GM13976 (cell line): ENCODE measurements at regions not wholly inside any gene's neighbourhood (a gene's known extent, or its start where the extent isn't known, plus 50 kb on each side); places are given as distances from the start of the nearest gene placed in this dataset.

Experiments used
- DNase-seq: peaks from one replicate; pipeline ENCODE4 v3.0.0; 2012; ENCODE audit warnings: low spot score
- in situ Hi-C: fragments of 300-500 bp; cut with MboI; formaldehyde crosslinking; loops from one replicate; pipeline ENCODE4 v1.12.0; 2022; ENCODE audit warnings: low sequenced_read_pairs, mixed read lengths, inconsistent platforms; ENCODE audit not compliant: unreplicated experiment
- TF ChIP-seq, protein P1 (sequence below): IDR thresholded peaks from 2 replicates; pipeline ENCODE4 v1.5.1; 2012; ENCODE audit warnings: borderline replicate concordance, mild to moderate bottlenecking; ENCODE audit not compliant: insufficient read depth; ENCODE audit errors: extremely low read depth, missing control alignments, control extremely low read depth

GRCh38 chr12:115149685-115150378 lies 465.9 kb upstream of the TBX3 start:
- TF ChIP-seq, protein P1, sequence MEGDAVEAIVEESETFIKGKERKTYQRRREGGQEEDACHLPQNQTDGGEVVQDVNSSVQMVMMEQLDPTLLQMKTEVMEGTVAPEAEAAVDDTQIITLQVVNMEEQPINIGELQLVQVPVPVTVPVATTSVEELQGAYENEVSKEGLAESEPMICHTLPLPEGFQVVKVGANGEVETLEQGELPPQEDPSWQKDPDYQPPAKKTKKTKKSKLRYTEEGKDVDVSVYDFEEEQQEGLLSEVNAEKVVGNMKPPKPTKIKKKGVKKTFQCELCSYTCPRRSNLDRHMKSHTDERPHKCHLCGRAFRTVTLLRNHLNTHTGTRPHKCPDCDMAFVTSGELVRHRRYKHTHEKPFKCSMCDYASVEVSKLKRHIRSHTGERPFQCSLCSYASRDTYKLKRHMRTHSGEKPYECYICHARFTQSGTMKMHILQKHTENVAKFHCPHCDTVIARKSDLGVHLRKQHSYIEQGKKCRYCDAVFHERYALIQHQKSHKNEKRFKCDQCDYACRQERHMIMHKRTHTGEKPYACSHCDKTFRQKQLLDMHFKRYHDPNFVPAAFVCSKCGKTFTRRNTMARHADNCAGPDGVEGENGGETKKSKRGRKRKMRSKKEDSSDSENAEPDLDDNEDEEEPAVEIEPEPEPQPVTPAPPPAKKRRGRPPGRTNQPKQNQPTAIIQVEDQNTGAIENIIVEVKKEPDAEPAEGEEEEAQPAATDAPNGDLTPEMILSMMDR, result no peak
- DNase-seq, result no peak
- in situ Hi-C loops, result no loop called here

- DNase-seq, result no peak
- in situ Hi-C loops, result no loop called here
- TF ChIP-seq, protein P1, result no peak
Measured at GRCh38 chr12:115149279-115149678, 465.3 kb upstream of the TBX3 start.

DNA sequence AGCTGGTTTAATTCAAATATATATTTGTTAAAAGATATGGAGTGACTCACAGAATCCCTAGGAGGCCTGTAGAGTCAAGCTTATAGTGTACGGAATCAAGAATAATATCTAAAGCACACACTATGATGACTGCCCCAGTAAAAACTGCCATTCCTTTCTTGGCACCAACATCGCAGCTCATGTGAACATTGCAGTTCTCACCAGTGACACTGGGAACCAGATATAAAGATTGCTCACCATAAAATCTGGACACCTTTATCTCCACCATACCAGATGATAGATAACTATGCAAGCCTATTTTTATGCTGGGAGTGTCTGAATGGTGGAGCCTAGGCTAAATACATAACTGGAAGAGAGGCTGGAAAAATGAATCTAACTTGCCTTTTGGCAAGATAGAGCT lies 463.9 kb upstream of the TBX3 start:
- in situ Hi-C loops, result no loop called here
- no peak for DNase-seq
- TF ChIP-seq, protein P1, result no peak

- DNase-seq, result no peak
- TF ChIP-seq, protein P1, result no peak
- in situ Hi-C loops, result no loop called here
Measured at GRCh38 chr12:115146453-115146852, 462.5 kb upstream of the TBX3 start.

- no peak for DNase-seq
- TF ChIP-seq, protein P1, result no peak
- in situ Hi-C loops, result no loop called here
Measured at GRCh38 chr12:115144425-115144824, 460.4 kb upstream of the TBX3 start.

DNA sequence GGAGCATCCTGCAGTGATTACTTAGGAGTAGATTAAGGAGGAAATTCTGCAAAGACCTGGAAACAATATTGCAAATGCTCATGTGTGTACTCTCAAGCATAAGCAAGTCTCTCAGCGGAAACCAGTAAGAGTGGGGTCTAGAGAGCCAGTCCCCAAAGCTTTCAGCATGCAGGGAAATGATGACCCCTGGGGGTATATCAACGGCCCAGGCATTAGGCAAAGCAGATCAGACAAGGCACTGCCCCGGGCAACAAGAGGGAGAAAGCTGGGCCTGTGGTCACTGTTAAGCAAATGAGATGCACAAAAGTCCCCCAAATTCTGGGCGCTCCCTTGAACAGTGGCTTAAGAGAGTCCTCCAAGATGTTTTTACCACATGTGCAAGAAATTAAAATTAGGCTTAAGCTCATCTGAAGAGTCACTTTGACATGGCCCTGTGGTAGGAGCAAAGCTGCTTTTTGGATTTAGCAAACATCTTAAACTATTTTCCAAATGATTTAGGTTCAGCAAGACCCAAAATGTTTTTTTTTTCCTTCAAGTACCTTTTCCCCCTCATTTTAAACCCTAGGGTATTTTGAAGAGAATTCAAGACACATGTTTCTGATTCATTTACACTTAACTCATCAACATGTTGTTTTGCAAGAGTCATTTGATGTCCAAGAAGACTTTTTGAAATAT lies 457.1 kb upstream of the TBX3 start:
- in situ Hi-C loops, result no loop called here
- DNase-seq, result no peak
- TF ChIP-seq, protein P1, result no peak
